IMR-90 (cell line): ENCODE measurements at regions not wholly inside any gene's neighbourhood (a gene's known extent, or its start where the extent isn't known, plus 50 kb on each side); places are given as distances from the start of the nearest gene placed in this dataset.

Experiments
- ATAC-seq: fragments of 200-7000 bp; cut with Tn5 transposase; 2 replicates; pipeline ENCODE4 v1.9.1; 2020; ENCODE audit warnings: low read depth, mild to moderate bottlenecking, moderate library complexity
- BruUV-seq: library from RNA; stranded (reverse); fragments of 400-500 nt; replicated peaks from 2 replicates; lab custom pipeline; 2021; lab: Mats Ljungman, UMichigan
- CTCF ChIA-PET: fragments of 300-600 bp; formaldehyde crosslinking; extraction: SDS; loops from one replicate; lab custom pipeline; 2021; ENCODE audit warnings: antibody characterized with exemption; lab: Yijun Ruan, JAX
- POLR2A ChIA-PET: fragments of 300-600 bp; sonication (Branson Sonifier 250); formaldehyde crosslinking; loops from one replicate; lab custom pipeline; 2022; ENCODE audit warnings: antibody characterized with exemption; ENCODE audit not compliant: unreplicated experiment; lab: Charles Lee
- DNase-seq: peaks from one replicate; pipeline ENCODE4 v3.0.0; 2013
- H2AFZ ChIP-seq: replicated peaks from 2 replicates; pipeline ENCODE3; 2013; ENCODE audit warnings: low read length, mild to moderate bottlenecking; ENCODE audit not compliant: poor library complexity
- H2AK5ac ChIP-seq: 2 replicates; pipeline ENCODE4 v1.6.1; 2013; ENCODE audit warnings: low read depth, low read length, inconsistent platforms
- H2AK9ac ChIP-seq: replicated peaks from 2 replicates; pipeline ENCODE3; 2013; ENCODE audit warnings: mild to moderate bottlenecking, low read depth, low read length, moderate library complexity; ENCODE audit not compliant: poor library complexity
- H2BK120ac ChIP-seq: 2 replicates; pipeline ENCODE4 v1.6.1; 2013; ENCODE audit warnings: low read depth, low read length, inconsistent platforms
- H2BK15ac ChIP-seq: 3 replicates; pipeline ENCODE4 v1.6.1; 2013; ENCODE audit warnings: low read depth, low read length, inconsistent platforms
- H2BK20ac ChIP-seq: 2 replicates; pipeline ENCODE4 v1.6.1; 2013; ENCODE audit warnings: low read depth, mild to moderate bottlenecking, inconsistent platforms, low read length, moderate library complexity
- H2BK5ac ChIP-seq: 2 replicates; pipeline ENCODE4 v1.6.1; 2013; ENCODE audit warnings: mild to moderate bottlenecking, low read depth, low read length, inconsistent platforms; ENCODE audit not compliant: poor library complexity, severe bottlenecking
- H3K14ac ChIP-seq: replicated peaks from 2 replicates; pipeline ENCODE4 v1.6.1; 2013; ENCODE audit warnings: low read depth, low read length, inconsistent platforms
- H3K18ac ChIP-seq: 2 replicates; pipeline ENCODE4 v1.6.1; 2013; ENCODE audit warnings: low read depth, low read length, control low read depth
- H3K23ac ChIP-seq: 2 replicates; pipeline ENCODE4 v1.6.1; 2013; ENCODE audit warnings: low read depth, low read length, inconsistent platforms
- H3K27ac ChIP-seq: 2 replicates; pipeline ENCODE4 v1.5.1; 2013; ENCODE audit warnings: mild to moderate bottlenecking, control low read depth, low read length; ENCODE audit not compliant: insufficient read depth
- H3K27me3 ChIP-seq: 2 replicates; pipeline ENCODE4 v1.6.1; 2013; ENCODE audit warnings: low read length; ENCODE audit not compliant: control insufficient read depth, insufficient read depth
- H3K36me3 ChIP-seq: 2 replicates; pipeline ENCODE4 v1.6.1; 2013; ENCODE audit warnings: low read length, mixed read lengths; ENCODE audit not compliant: control insufficient read depth, insufficient read depth
- H3K4ac ChIP-seq: 2 replicates; pipeline ENCODE4 v1.6.1; 2013; ENCODE audit warnings: low read depth, low read length, inconsistent platforms
- H3K4me1 ChIP-seq: 2 replicates; pipeline ENCODE4 v1.6.1; 2013; ENCODE audit warnings: low read length, mixed read lengths; ENCODE audit not compliant: control insufficient read depth, insufficient read depth
- H3K4me2 ChIP-seq: 2 replicates; pipeline ENCODE4 v1.6.1; 2013; ENCODE audit warnings: low read depth, mild to moderate bottlenecking, control low read depth, low read length, moderate library complexity
- H3K4me3 ChIP-seq: 2 replicates; pipeline ENCODE4 v1.5.1; 2013; ENCODE audit warnings: low read depth, mild to moderate bottlenecking, control low read depth, low read length, moderate library complexity; ENCODE audit not compliant: insufficient read depth
- H3K56ac ChIP-seq: 2 replicates; pipeline ENCODE4 v1.6.1; 2013; ENCODE audit warnings: low read length, inconsistent platforms; ENCODE audit not compliant: insufficient read depth; ENCODE audit errors: extremely low read depth
- H3K79me1 ChIP-seq, 2 experiments: 2 replicates each; pipeline ENCODE4 v1.6.1; 2013; ENCODE audit warnings: low read length in 2 of 2, inconsistent platforms in 1 of 2, low read depth in 1 of 2
- H3K9ac ChIP-seq: 2 replicates; pipeline ENCODE4 v1.6.1; 2013; ENCODE audit warnings: low read depth, low read length, control low read depth
- H3K9me1 ChIP-seq: 2 replicates; pipeline ENCODE4 v1.6.1; 2013; ENCODE audit warnings: low read length, inconsistent platforms; ENCODE audit not compliant: insufficient read depth
- H3K9me3 ChIP-seq: 2 replicates; pipeline ENCODE4 v1.6.1; 2013; ENCODE audit warnings: low read length; ENCODE audit not compliant: control insufficient read depth, insufficient read depth
- H4K20me1 ChIP-seq: 2 replicates; pipeline ENCODE4 v1.6.1; 2013; ENCODE audit warnings: low read length, inconsistent platforms; ENCODE audit not compliant: insufficient read depth
- H4K5ac ChIP-seq: 2 replicates; pipeline ENCODE4 v1.6.1; 2013; ENCODE audit warnings: mild to moderate bottlenecking, low read depth, low read length, control low read depth
- H4K8ac ChIP-seq, 2 experiments: 2 replicates each; pipeline ENCODE4 v1.6.1; 2013; ENCODE audit warnings: low read depth in 2 of 2, low read length in 2 of 2, control low read depth in 1 of 2, inconsistent platforms in 1 of 2
- H4K91ac ChIP-seq: 2 replicates; pipeline ENCODE4 v1.6.1; 2013; ENCODE audit warnings: low read depth, low read length, inconsistent platforms; ENCODE audit not compliant: insufficient read depth
- CEBPB ChIP-seq: IDR thresholded peaks from 2 replicates; pipeline ENCODE4 v1.6.1; 2012; ENCODE audit warnings: low read depth, low read length, improper control_type of control experiment
- MAFK ChIP-seq: IDR thresholded peaks from 2 replicates; pipeline ENCODE4 v1.6.1; 2012; ENCODE audit warnings: low read depth, low read length, improper control_type of control experiment
- MXI1 ChIP-seq: IDR thresholded peaks from 2 replicates; pipeline ENCODE4 v1.6.1; 2012; ENCODE audit warnings: low read depth, mild to moderate bottlenecking, low read length, moderate library complexity, borderline replicate concordance
- WGBS, 2 experiments: methylation state at CpG; one replicate each; pipeline versions ENCODE4 v1.1.5 to v1.1.7; 2013; ENCODE audit warnings: missing lambda C conversion rate in 2 of 2; ENCODE audit not compliant: insufficient read length in 1 of 2; ENCODE audit errors: extremely low coverage in 2 of 2; 5-methylcytosine and 5-hydroxymethylcytosine counted together
- dilution Hi-C: fragments of 300-500 bp; cut with HindIII; formaldehyde crosslinking; loops from one replicate; pipeline ENCODE4 v1.14.3; 2018; ENCODE audit warnings: low sequenced_read_pairs; ENCODE audit not compliant: unreplicated experiment
- in situ Hi-C: fragments of 300-500 bp; cut with MboI; formaldehyde crosslinking; loops from 3 replicates; pipeline ENCODE4 v1.14.3; 2019; ENCODE audit warnings: low sequenced_read_pairs, inconsistent platforms, mixed read lengths
- intact Hi-C: fragments of 100-400 bp; cut with micrococcal nuclease; formaldehyde crosslinking; loops from 2 replicates; pipeline ENCODE4 v1.10.0; 2022
- TF ChIP-seq, protein P1 (sequence below): fragments of 150-350 bp; IDR thresholded peaks from 2 replicates; pipeline ENCODE4 v1.6.1; 2017; ENCODE audit warnings: mild to moderate bottlenecking, antibody characterized with exemption, low read length, low read depth

DNA sequence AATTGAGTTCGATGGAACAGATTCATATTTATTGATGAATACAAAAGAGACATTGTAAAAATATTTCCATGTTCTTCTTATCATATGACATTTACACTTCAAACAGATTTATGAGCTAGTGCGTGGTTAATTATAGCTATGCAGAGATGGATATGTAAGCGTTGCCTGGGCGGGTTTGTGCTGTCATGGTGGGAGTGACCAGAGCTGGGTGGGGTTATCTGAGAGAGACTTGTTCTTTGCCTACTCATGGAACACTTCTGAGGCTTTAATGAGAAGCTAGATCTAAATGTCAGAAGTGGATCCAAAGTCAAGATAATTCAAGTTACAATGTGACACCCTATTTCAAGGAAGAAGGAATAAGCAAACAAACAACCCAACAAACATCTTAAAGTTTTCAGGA is 162.3 kb upstream of the ZEB2 start:
- DNase-seq, result no peak
- Histone ChIP-seq H4K91ac (no peak overlapping the region), H3K14ac (no peak overlapping the region), H2BK20ac (no peak overlapping the region), H3K27ac (no peak overlapping the region), H4K20me1 (no peaks in the 10 kb centered on the region), H2BK15ac (no peak overlapping the region), H3K27me3 (no peaks in the 10 kb centered on the region), H3K36me3 (no peaks in the 10 kb centered on the region), H3K9me1 (no peaks in the 10 kb centered on the region), H4K5ac (no peak overlapping the region), H2BK5ac (no peak overlapping the region), H3K56ac (no peak overlapping the region), H2AK5ac (no peak overlapping the region), H3K23ac (no peak overlapping the region), H3K9me3 (no peaks in the 10 kb centered on the region), H3K9ac (no peak overlapping the region), H2BK120ac (no peak overlapping the region), H3K4ac (no peak overlapping the region), H3K4me3 (no peak overlapping the region), H2AK9ac (no peak overlapping the region), H3K79me1 (no peaks in the 10 kb centered on the region), H3K4me2 (no peak overlapping the region), H3K4me1 (no peaks in the 10 kb centered on the region), H4K8ac (no peak overlapping the region), H3K18ac (no peak overlapping the region; the same call in 1 of the 2 replicates), H2AFZ (no peak overlapping the region)
- ChIA-PET CTCF (interaction anchor here (0.8 to 1.6 kb wide), 2 partner anchors 14 to 26 kb away, joined by 3 to 6 read pairs; no protein-coding TSS in a partner anchor), POLR2A (no interaction called here)
- no peak for TF ChIP-seq MXI1
- TF ChIP-seq MAFK, result no peak
- TF ChIP-seq, protein P1, sequence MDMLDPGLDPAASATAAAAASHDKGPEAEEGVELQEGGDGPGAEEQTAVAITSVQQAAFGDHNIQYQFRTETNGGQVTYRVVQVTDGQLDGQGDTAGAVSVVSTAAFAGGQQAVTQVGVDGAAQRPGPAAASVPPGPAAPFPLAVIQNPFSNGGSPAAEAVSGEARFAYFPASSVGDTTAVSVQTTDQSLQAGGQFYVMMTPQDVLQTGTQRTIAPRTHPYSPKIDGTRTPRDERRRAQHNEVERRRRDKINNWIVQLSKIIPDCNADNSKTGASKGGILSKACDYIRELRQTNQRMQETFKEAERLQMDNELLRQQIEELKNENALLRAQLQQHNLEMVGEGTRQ, result no peak
- no peak for TF ChIP-seq CEBPB
- WGBS, 2 experiments, result no CpG with 5 or more reads among the region's 4 CpGs
- in situ Hi-C loops (no loop called here), intact Hi-C loops (no loop called here), dilution Hi-C loops (no loop called here)
- ATAC-seq, result no peak
- BruUV-seq, result no TSS peak
